ENCODE measurements at regions not wholly inside any gene's neighbourhood (a gene's known extent, or its start where the extent isn't known, plus 50 kb on each side); places are given as distances from the start of the nearest gene placed in this dataset.

DNA sequence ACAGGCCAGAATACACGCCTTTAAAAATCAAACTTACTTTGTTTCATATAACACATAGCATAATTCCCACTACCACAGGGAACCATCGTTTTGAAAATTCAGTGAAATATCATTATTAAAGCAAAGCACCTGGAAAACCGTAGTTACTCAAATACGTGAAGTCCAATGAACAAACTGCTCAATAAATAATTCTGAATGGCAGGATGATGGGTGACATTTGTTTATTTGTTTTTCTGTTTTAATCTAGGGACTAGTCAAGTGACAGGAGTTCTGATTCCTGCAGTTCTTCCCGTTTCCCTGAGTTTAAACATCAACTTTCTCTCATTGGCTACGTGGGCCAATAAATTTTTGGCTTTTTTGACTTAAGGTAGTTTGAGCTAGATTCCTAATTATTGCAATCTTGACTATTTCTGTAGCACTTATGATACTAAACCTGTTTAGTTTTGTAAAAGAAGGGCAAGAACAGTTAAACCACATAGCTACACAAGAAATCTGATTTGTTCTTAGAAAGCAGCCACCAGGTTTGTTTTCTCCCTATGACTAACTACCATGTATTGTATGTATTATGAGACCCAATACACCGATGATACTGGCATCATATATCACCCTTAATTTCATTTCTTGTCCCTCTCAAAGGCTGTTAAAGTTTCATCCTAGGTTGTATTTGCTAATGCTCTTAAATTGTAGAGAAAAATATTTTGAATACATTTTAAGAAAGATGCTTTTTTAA lies 411.2 kb downstream of the SHQ1 start:
- DNase-seq (ENCODE audit: low spot score), result no peak

DNA sequence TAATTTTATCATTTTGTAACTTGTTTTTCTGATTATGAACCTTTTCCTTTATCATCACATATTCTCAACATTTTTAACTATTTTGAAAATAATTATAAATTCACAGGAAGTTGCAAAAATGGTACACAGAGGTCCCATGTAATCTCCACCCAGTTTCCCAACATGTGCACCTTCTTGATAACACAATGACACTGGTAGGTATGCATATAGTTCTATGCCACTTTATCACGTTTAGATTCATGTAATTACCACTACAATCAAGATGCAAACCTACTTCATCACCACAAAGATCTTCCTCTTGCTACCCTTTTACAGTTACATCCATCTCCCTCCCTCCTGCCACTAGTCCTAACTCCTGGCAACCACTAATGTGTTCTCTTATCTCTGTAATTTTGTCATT lies 413.9 kb downstream of the SHQ1 start:
- DNase-seq (ENCODE audit: low spot score), result no peak

DNA sequence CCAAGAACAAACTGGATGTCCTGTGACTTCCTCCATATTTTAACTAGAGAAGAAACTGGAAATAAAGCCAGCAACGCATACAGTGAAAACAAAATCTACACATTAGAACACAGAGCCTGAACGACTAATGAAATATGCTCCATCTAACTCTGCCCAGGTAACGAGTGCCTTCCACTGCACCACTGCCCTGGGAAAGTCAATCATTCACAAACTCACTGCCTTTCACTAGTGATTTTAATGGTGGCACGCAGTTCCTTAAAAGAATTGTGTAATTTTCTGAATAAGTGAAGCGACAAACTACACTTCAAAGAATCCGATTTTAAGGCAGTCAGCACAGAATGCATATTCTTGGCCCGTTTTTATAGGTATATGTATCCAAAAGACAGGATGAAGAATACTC lies 416.0 kb downstream of the SHQ1 start:
- no peak for DNase-seq (ENCODE audit: low spot score)

DNA sequence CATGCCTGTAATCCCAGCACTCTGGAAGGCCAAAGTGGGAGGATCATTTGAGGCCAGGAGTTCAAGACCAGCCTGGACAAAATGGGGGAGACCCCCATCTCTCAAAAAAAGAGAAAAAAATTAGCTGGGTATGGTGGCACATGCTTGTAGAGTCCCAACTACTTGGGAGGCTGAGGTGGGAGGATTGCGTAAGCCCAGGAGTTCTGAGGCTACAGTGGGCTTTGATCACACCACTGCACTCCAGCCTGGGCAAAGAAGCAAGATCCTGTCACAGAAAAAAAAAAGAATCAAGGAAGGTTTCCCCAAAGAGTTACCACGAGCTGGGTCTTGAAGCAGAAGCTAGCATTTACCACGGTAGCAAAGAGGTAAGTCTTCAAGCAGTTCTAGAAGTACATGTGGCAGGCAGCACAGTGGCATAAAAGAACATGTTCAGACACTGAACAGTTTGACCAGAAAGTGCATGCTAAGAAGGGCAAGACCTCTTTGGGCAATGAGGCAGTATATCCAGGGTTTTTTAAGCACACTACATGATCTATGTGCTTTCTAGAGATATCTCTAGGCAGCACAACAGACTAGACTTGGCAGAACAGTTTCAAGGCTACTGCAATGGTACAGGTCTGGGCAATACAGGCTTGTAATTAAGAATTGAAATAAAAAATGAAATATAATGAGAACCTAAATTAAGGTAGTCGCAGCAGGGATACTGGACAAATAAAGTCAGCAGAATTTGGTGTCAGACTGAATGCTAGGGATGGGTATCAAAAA lies 418.5 kb downstream of the SHQ1 start:
- DNase-seq (ENCODE audit: low spot score), result no peak

DNA sequence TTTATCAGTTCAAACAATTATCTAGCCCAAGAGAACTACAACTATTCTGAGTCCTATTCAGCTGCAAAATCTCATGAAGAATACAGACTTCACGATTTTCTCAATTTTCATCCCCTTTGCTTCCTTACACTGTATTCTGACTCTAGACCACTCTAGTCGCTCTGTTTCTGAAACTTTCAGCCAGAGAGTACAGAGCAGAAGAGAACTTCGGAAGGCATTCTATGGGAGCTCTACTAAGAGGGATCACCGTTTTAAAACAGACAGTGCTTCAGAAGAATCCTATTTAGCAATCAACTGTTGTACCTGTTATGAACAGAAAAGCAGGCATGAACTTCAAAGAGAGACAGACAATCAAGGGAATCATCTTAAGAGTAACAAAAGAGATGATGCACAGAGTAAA lies 419.4 kb downstream of the SHQ1 start:
- no peak for DNase-seq (ENCODE audit: low spot score)

DNA sequence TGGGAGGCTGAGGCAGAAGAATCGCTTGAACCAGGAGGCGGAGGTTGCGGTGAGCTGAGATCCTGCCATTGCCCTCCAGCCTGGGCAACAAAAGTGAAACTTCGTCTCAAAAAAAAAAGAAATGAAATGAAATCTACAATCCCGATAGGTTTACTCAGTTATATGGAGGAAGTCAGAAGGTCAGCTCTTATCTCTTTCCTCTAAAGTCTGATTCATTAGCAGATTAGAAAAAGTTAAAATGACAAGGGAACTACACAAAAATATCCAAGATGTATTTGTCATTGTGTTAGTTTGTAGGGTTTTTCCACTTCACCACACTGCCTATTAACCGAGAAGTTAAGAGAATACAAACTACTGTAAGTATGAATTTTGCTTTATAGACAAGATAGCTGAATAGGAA lies 420.6 kb downstream of the SHQ1 start:
- no peak for DNase-seq (ENCODE audit: low spot score)

DNA sequence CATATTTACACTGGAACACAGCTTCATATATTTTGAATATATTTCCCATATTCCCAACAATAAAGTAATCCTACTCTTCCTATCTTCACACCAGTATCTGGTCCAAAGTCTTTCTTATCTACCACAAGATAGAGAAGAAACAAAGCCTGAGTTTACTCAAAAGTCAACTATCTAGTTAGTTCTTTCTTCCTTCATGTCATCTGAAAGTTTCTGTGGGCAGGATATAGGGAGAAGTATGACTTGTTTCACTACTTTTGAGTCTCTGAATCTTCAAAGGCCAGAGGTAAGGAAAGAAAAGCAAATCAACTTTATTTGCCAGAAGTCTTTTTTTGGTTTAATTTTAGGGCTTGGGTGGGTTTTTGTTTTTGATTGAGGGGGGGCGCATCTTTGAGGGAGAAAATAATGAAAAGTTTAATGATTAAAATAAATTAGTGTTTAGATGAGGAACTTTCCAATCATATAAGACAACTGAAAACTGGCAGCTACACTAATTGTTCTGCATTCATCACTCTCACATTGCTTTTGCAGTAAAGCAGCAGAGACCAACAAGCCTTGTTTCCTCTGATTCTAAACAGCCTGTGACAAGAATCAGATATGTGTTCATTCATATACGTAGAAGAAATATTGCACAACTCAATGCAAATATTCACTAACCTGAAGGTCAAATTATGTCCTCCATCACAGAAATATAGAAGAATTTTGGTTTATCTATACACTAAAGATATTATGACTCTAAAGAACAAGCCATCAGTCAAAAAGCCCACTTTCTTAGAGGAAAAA lies 421.4 kb downstream of the SHQ1 start:
- no peak for DNase-seq (ENCODE audit: low spot score)

DNA sequence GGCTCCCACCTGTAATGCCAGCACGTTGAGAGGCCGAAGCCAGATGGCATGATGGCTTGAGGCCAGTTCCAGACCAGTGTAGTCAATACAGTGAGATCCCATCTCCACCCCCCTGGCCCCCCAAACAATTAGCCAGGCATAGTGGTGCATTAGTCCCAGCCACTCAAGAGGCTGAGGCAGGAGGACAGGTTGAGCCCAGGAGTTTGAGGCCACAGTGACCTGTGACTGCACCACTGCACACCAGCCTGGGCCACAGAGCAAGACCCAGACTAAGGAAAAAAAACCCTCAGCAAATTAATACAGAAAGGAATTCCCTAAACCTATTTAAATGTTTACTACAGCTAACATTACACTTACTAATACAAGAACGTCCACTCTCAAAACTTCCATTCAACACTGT lies 424.6 kb downstream of the SHQ1 start:
- no peak for DNase-seq (ENCODE audit: low spot score)

DNA sequence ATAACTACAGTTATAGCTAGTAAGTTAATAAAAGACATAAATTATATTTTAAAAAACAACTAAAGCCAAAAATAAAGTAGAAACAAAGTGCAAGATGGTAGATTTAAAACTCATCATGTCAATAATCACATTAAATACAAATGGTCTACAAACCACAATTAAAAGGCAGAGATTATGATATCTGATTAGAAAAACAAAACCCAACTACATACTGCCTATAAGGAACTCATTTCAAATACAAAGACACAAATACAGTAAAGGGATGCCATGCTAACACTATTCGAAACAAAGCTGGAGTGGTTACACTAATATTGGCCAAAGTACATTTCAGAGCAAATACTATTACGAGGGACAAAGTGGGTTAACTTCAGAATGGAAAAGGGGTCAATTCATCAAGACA lies 426.5 kb downstream of the SHQ1 start:
- no peak for DNase-seq (ENCODE audit: low spot score)

DNA sequence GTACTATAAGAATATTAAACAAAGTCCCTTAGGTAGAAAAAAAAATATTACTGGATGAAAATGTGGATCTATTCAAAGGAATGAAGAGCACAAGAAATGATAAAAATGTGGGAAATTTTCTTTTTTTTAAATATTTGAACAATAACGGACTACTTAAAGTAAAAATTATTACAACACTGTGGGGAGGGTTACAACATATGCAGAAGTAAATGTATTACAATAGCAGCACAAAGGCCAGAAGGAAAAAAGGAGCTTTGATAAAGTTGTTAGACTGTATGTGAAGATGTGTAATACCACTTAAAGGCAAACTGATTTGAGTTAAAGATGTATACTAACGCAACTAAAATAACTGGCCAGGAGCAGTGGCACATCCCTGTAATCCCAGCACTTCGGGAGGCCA lies 427.1 kb downstream of the SHQ1 start:
- no peak for DNase-seq (ENCODE audit: low spot score)

DNA sequence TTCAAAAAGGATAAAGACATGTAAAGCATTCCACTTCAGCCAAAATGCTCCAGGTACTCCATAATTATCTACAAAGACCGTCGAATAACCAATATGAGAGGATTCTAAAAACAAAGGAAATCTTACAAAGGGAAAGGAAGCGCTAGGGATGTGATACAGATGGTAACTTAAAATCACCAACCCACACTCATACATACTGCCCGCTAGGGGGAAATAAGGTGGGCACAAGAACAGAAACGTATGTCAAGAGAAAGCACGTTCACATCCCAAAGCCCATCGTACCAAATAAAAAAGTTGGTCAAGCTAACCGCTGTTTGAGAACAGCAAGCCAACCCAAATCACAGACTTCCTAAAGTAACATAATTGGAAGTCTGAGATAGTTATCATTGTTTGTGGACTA lies 429.4 kb downstream of the SHQ1 start:
- DNase-seq (ENCODE audit: low spot score), result no peak

DNA sequence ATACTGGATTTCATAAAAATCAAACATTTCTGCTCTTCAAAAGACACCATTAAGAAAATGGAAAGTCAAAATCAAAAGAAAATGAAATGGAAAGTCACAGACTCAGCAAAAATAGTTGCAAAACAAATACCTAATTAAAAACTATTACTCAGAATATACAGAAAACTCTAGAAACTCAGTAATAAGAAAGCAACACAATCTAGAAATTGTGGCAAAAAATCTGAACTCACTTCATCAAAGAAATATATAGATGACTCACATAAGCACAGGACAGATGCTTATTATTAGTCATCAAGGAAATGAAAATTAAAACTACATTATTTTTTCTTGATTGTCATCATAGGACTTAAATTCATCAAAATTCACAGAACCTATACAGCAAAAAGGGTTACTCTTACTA lies 430.0 kb downstream of the SHQ1 start:
- no peak for DNase-seq (ENCODE audit: low spot score)

DNA sequence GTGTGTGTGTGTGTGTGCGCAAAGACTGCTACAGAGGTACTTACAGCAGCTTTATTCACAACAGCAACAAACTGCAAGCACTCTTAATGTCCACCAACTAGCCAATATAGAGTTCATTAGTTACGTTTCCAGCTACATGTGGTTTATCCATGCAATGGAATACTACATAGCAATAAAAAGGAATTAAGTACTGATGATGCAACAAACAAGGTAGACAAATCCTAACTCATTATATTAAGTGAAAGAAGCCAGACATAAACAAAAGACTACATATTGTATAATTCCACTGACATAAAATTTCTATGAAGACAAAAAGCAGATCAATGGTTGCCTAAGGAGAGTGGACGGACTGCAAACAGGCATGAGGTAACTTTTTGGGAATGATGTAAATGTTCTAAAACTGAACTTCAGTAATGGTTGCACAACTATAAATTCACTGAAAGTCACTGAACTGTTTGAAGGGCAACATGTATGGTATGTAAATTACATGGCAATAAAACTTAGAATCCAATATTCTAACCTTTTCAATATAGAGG lies 433.7 kb downstream of the SHQ1 start:
- no peak for DNase-seq (ENCODE audit: low spot score)

DNA sequence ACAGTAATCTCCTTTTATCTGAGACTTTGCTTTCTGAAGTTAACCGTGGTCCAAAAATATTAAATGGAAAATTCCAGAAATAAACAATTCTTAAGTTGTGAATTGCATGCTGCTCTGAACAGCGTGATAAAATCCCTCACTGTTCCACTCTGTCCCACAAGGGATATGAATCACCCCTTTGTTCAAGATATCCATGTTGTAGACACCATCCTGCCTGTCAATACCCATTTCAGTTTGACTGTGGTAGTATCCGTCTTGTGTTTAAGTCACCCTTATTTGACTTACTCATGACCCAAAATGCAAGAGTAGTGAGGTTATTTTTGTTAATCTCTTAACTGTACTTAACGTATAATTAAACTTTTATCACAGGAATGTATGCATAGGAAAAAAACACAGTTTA lies 435.0 kb downstream of the SHQ1 start:
- DNase-seq (ENCODE audit: low spot score), result peak; percentile 90

DNA sequence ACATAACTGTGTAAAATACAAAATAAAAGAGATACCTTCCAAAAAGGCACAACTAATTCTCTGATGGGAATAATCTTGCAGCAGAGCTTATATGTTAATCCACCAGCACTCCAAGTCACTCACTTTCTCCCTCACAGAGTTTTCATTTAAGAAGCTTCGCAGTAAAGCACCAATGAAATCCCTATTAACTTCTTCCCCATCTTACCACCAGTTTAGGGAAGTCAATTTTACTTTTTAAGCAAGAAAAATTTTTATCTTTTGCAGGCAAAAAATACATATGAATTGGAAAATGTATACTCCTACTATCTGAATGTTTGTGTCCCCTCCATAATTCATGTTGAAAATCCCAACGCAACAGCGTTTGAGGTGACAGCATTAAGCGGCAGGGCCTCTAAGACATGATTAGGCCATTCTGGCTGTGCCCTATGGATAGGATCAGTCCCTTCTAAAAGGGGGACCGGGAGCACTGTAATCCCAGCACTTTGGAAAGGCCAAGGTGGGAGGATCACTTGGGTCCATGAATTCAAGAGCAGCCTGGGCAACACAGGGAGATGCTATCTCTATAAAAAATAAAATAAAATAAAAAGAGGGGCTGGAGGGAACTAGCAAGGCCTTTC lies 435.8 kb downstream of the SHQ1 start:
- DNase-seq (ENCODE audit: low spot score), result no peak

DNA sequence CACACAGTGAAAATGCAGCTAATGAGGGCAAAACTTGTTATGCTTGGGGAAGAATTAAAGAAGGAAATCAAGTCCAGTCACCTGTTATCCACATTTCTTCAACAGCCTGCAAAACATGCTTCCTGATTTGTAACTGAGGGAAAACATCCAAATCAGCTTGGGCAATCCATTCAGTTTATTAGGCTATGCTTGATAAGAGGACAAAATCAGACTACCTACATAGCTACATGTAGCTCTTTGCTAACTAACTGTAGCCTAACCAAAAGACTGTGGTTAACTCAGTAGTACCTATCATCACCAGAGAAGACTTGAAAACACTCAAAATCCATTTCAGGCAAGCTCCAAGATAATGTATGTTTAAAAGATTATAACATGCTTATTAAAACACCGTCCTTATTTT lies 436.4 kb downstream of the SHQ1 start:
- no peak for DNase-seq (ENCODE audit: low spot score)

DNA sequence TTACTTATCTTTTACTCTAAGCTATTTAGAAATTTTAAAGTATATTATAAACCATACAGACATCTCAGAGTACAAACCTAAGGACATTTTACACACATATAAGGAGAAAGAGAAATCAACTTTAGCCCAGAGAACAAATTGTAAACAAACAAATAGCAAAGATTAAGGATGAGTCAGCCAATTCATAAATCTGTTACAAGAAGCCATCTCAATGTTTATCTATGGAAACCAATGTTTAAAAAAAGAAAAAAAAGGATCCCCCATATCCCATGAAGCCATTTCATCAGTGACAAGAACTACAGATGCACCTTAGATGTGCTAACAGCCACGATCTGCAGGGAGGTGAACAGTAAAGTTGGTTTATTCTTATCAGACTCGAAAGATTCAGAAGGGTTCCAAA lies 437.1 kb downstream of the SHQ1 start:
- DNase-seq (ENCODE audit: low spot score), result no peak

DNA sequence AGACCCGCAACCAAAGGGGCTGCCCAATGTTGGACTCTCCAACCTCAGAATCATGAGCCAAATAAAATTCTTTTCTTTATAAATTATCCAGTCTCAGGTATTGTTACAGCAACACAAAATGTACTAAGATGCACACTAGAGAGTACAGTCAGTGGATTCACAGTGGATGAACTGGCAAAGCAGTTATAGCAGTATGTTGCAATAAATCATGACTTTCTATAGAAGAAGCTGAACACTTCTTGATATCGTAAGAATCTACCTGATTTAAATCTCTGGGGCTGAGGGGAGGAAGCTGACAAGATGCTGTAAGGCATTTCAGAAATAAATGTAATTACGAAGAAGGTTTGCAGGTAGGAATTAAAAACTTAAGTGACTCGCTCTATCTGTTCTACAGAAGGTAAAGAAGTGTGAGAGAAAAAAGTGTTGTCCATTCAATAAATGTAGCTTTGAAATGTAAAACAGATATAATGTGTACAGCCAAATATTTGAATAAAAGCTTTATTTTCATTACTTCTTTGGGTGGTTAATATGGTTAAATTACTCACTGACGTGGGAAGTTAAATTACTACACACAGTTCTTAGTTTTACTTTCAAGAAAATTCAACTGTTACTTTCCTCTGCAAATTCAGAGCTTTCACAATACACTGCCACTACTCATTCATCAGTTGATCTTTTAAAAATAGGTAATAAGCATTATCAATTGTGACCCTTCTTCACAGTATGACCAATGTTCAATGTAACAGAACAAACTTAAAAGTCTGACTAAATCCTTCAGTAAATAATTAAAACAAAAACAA lies 439.1 kb downstream of the SHQ1 start:
- DNase-seq (ENCODE audit: low spot score), result no peak

DNA sequence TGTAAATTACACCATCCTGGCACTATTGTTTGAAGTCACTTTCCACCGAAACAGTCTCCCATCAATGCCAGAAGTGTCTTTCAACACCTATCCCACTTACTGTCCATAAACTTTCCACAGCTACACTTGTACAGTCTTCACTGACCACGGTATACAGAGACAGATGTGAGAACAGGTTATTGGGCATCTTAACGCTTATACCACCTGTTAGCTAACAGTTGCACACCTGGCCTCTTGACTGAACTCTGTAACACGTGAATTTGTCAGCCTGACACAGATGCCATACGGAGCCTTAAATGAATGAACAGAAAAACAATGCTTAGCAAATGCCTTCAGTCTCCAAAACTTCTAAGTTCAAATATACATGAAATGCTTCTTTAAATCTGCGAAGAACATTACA lies 440.5 kb downstream of the SHQ1 start:
- no peak for DNase-seq (ENCODE audit: low spot score)

DNA sequence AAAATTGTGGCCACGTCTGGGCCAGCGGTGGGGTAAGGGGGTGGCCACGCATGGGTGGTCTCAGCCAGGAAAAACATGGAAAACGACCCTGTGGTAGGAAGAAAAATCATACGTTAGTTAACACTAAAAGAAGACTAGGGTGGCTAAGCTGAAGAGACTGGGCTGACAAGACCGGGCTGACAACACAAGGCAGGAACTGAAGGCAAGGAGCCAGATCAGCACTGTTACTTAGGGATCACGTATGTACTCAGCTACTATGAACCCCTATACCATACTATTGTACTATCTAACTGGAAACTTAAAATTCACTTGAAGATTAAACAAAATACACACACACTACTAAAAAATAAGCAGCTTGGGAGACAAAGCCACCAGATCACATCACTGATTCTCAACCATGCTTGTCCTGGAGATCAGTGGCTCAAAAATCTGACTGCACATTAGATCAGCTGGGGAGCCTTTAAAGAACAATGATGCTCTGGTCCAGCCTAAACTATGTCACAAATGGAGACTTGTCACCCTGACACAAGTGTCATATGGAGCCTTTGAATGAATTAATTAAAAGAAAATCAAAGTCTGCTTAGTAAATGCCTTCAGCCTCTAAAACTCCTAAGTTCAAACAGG lies 442.2 kb downstream of the SHQ1 start:
- peak; percentile 75 for DNase-seq (ENCODE audit: low spot score)

DNA sequence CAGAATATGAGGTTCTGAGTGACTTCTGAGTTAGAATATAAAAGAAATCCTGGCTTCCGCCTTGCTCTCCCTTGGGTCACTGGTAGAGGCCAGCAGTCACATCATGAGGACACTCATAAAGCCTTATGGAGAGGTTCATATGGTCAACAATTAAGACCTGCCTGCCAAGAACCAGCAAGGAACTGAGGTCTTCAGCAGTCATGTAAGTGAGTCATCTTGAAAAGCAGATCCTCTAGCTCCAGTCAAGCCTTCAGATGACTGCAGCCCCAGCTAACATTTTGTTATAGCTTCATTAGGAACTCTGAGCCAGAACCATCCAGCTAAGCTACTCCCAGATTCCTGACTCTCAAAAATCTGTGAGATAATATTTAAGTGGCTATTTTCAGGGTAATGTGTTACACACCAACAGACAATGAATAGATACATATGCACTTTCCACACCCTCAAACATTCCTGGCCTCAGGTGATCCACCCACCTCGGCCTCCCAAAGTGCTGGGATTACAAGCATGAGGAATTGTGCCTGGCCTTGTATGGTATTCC lies 447.2 kb downstream of the SHQ1 start:
- DNase-seq (ENCODE audit: low spot score), result no peak
